HG03520 (cell line): ENCODE measurements at regions not wholly inside any gene's neighbourhood (a gene's known extent, or its start where the extent isn't known, plus 50 kb on each side); places are given as distances from the start of the nearest gene placed in this dataset.
"Not testable (repeated sequence)": the region's sequence is repeated elsewhere in the genome, so short reads cannot be mapped to it uniquely, and the experiment has no call there.

Experiments
- ATAC-seq: cut with Tn5 transposase; IDR thresholded peaks from one replicate; pipeline ENCODE4 v1.9.1; 2021; ENCODE audit warnings: mild to moderate bottlenecking, moderate library complexity; ENCODE audit not compliant: unreplicated experiment

- no peak for ATAC-seq
Observed at GRCh38 chr18:66300141-66300540, 303.7 kb downstream of the CDH19 start.

- no peak for ATAC-seq
Observed at GRCh38 chr18:66280470-66280869, 323.4 kb downstream of the CDH19 start.

GRCh38 chr18:66271962-66272361 is 331.9 kb downstream of the CDH19 start:
- ATAC-seq: no peak

- ATAC-seq: no peak
Observed at GRCh38 chr18:66264130-66264529, 339.8 kb downstream of the CDH19 start.

GRCh38 chr18:66254121-66254520 is 349.8 kb downstream of the CDH19 start:
- ATAC-seq: no peak

- no peak for ATAC-seq
Observed at GRCh38 chr18:66252703-66253102, 351.2 kb downstream of the CDH19 start.

- ATAC-seq: no peak
Observed at GRCh38 chr18:66235206-66235605, 368.7 kb downstream of the CDH19 start.

- ATAC-seq: no peak
Observed at GRCh38 chr18:66226782-66227181, 377.1 kb downstream of the CDH19 start.

GRCh38 chr18:66223317-66223716 is 380.6 kb downstream of the CDH19 start:
- ATAC-seq: not testable (repeated sequence)

GRCh38 chr18:66222174-66222573 is 381.7 kb downstream of the CDH19 start:
- ATAC-seq: no peak

- ATAC-seq: no peak
Observed at GRCh38 chr18:66219817-66220216, 384.1 kb downstream of the CDH19 start.

- ATAC-seq: no peak
Observed at GRCh38 chr18:66211749-66212148, 392.1 kb downstream of the CDH19 start.

- ATAC-seq: no peak
Observed at GRCh38 chr18:66210875-66211274, 393.0 kb downstream of the CDH19 start.

- ATAC-seq: no peak
Observed at GRCh38 chr18:66209656-66210055, 394.2 kb downstream of the CDH19 start.

- ATAC-seq: no peak
Observed at GRCh38 chr18:66196805-66197204, 407.1 kb downstream of the CDH19 start.

- no peak for ATAC-seq
Observed at GRCh38 chr18:66193938-66194337, 410.0 kb downstream of the CDH19 start.

- ATAC-seq: no peak
Observed at GRCh38 chr18:66193394-66193793, 410.5 kb downstream of the CDH19 start.

GRCh38 chr18:66168685-66169235 is 417.9 kb downstream of the CDH7 start:
- ATAC-seq: no peak

- ATAC-seq: no peak
Observed at GRCh38 chr18:66167829-66168684, 417.2 kb downstream of the CDH7 start.

GRCh38 chr18:66160007-66160406 is 409.2 kb downstream of the CDH7 start:
- no peak for ATAC-seq

GRCh38 chr18:66159451-66159850 is 408.6 kb downstream of the CDH7 start:
- ATAC-seq: no peak

GRCh38 chr18:66156946-66157687 is 406.3 kb downstream of the CDH7 start:
- ATAC-seq: no peak
